H1 (cell line): ENCODE measurements at regions not wholly inside any gene's neighbourhood (a gene's known extent, or its start where the extent isn't known, plus 50 kb on each side); places are given as distances from the start of the nearest gene placed in this dataset.

Source experiments
- CTCF ChIA-PET: fragments of 300-600 bp; sonication (Branson Sonifier 250); formaldehyde crosslinking; loops from one replicate; lab custom pipeline; 2021; ENCODE audit not compliant: partially characterized antibody; lab: Charles Lee
- POLR2A ChIA-PET: fragments of 300-600 bp; sonication (Branson Sonifier 250); formaldehyde crosslinking; loops from one replicate; lab custom pipeline; 2021; ENCODE audit warnings: inconsistent platforms; ENCODE audit not compliant: partially characterized antibody; lab: Charles Lee
- DNase-seq, 2 experiments: peaks; one replicate each; pipeline versions ENCODE4 v3.0.0 to v3.0.0-alpha.2; 2010 to 2022; ENCODE audit warnings: low spot score in 2 of 2, low read depth in 1 of 2, mixed read lengths in 1 of 2
- FAIRE-seq: peaks from 2 replicates; lab custom pipeline; 2011; peaks lifted over from hg19 to GRCh38; lab: Jason Lieb, UNC
- H2AFZ ChIP-seq: 2 replicates; pipeline ENCODE4 v1.8.1; 2012; ENCODE audit warnings: low read length, inconsistent platforms
- H2AK5ac ChIP-seq: 2 replicates; pipeline ENCODE4 v1.6.1; 2013; ENCODE audit warnings: low read depth, low read length
- H2BK120ac ChIP-seq: replicated peaks from 2 replicates; pipeline ENCODE3; 2013; ENCODE audit warnings: low read depth, low read length, inconsistent platforms
- H2BK12ac ChIP-seq: 2 replicates; pipeline ENCODE4 v1.6.1; 2013; ENCODE audit warnings: low read depth, low read length
- H2BK15ac ChIP-seq: 2 replicates; pipeline ENCODE4 v1.6.1; 2013; ENCODE audit warnings: low read length
- H2BK20ac ChIP-seq: 2 replicates; pipeline ENCODE4 v1.6.1; 2013; ENCODE audit warnings: low read length
- H2BK5ac ChIP-seq: 2 replicates; pipeline ENCODE4 v1.6.1; 2013; ENCODE audit warnings: low read depth, low read length
- H3K14ac ChIP-seq: 2 replicates; pipeline ENCODE4 v1.6.1; 2013; ENCODE audit warnings: inconsistent platforms; ENCODE audit not compliant: insufficient read length
- H3K18ac ChIP-seq: 2 replicates; pipeline ENCODE4 v1.6.1; 2013; ENCODE audit warnings: low read length; ENCODE audit errors: extremely low read depth
- H3K23ac ChIP-seq: 2 replicates; pipeline ENCODE4 v1.6.1; 2013; ENCODE audit warnings: inconsistent platforms; ENCODE audit not compliant: insufficient read length
- H3K23me2 ChIP-seq: 2 replicates; pipeline ENCODE4 v1.6.1; 2013; ENCODE audit warnings: low read depth, low read length
- H3K27ac ChIP-seq: 2 replicates; pipeline ENCODE4 v1.6.1; 2011; ENCODE audit warnings: low read depth, low read length, inconsistent platforms
- H3K27me3 ChIP-seq, 4 experiments: replicated peaks in 1 of 4; 1 replicate in 1 of 4; 2 replicates in 3 of 4; pipeline versions ENCODE4 v1.6.1 to v1.8.1; 2011 to 2013; ENCODE audit warnings: low read length in 3 of 4, mild to moderate bottlenecking in 3 of 4, inconsistent platforms in 2 of 4, mixed read lengths in 2 of 4, moderate library complexity in 1 of 4; ENCODE audit not compliant: control insufficient read depth in 3 of 4, insufficient read depth in 3 of 4; ENCODE audit errors: extremely low read depth in 1 of 4
- H3K36me3 ChIP-seq, 4 experiments: 2 replicates each; pipeline versions ENCODE4 v1.6.1 to v1.8.1; 2011 to 2013; ENCODE audit warnings: mild to moderate bottlenecking in 4 of 4, low read length in 3 of 4, moderate library complexity in 2 of 4, control low read depth in 1 of 4, inconsistent platforms in 1 of 4; ENCODE audit not compliant: insufficient read depth in 4 of 4, control insufficient read depth in 2 of 4
- H3K4ac ChIP-seq: replicated peaks from 2 replicates; pipeline ENCODE3; 2013; ENCODE audit warnings: low read length, low read depth, mixed read lengths, inconsistent platforms; ENCODE audit not compliant: insufficient read length
- H3K4me1 ChIP-seq, 4 experiments: replicated peaks in 1 of 4; 1 replicate in 1 of 4; 2 replicates in 3 of 4; pipeline versions ENCODE4 v1.6.1 to v1.8.1; 2011 to 2013; ENCODE audit warnings: low read length in 3 of 4, inconsistent platforms in 2 of 4, mixed read lengths in 1 of 4; ENCODE audit not compliant: insufficient read depth in 4 of 4, control insufficient read depth in 3 of 4
- H3K4me2 ChIP-seq, 2 experiments: 2 replicates each; pipeline versions ENCODE4 v1.6.1 to v1.8.1; 2011 to 2013; ENCODE audit warnings: low read depth in 2 of 2, low read length in 2 of 2, control low read depth in 1 of 2, inconsistent platforms in 1 of 2, mild to moderate bottlenecking in 1 of 2; ENCODE audit not compliant: insufficient read depth in 1 of 2
- H3K4me3 ChIP-seq, 4 experiments: fragments of 200-600, 300-600 bp in 1 of 4; sonication (generic), shearing (Covaris generic), sonication (Bioruptor Twin) in 1 of 4; 2 replicates each; pipeline versions ENCODE4 v1.5.1 to v1.8.1; 2011 to 2016; ENCODE audit warnings: low read length in 4 of 4, low read depth in 3 of 4, control low read depth in 2 of 4, inconsistent platforms in 2 of 4, mild to moderate bottlenecking in 2 of 4, mixed read lengths in 1 of 4, moderate library complexity in 1 of 4; ENCODE audit not compliant: insufficient read depth in 2 of 4; ENCODE audit errors: extremely low read depth in 1 of 4
- H3K56ac ChIP-seq: replicated peaks from 2 replicates; pipeline ENCODE3; 2013; ENCODE audit warnings: low read depth, mild to moderate bottlenecking, mixed read lengths, low read length, inconsistent platforms; ENCODE audit not compliant: insufficient read length
- H3K79me1 ChIP-seq: 2 replicates; pipeline ENCODE4 v1.6.1; 2013; ENCODE audit warnings: low read depth, low read length, control low read depth
- H3K79me2 ChIP-seq, 2 experiments: 2 replicates each; pipeline versions ENCODE4 v1.6.1 to v1.8.1; 2012 to 2013; ENCODE audit warnings: low read length in 2 of 2, mild to moderate bottlenecking in 2 of 2, inconsistent platforms in 1 of 2; ENCODE audit not compliant: insufficient read depth in 2 of 2, control insufficient read depth in 1 of 2
- H3K9ac ChIP-seq, 4 experiments: replicated peaks in 1 of 4; 1 replicate in 1 of 4; 2 replicates in 3 of 4; pipeline versions ENCODE4 v1.6.1 to v1.8.1; 2011 to 2013; ENCODE audit warnings: low read depth in 3 of 4, low read length in 3 of 4, control low read depth in 2 of 4, mild to moderate bottlenecking in 2 of 4, moderate library complexity in 2 of 4, inconsistent platforms in 1 of 4; ENCODE audit errors: extremely low read depth in 1 of 4
- H3K9me3 ChIP-seq, 2 experiments: 2 replicates each; pipeline versions ENCODE4 v1.6.1 to v1.8.1; 2012 to 2013; ENCODE audit warnings: mild to moderate bottlenecking in 2 of 2, moderate library complexity in 2 of 2, control low read depth in 1 of 2, inconsistent platforms in 1 of 2, low read depth in 1 of 2, low read length in 1 of 2, mixed read lengths in 1 of 2; ENCODE audit not compliant: insufficient read depth in 2 of 2
- H4K20me1 ChIP-seq, 2 experiments: replicated peaks in 1 of 2; 2 replicates each; pipeline versions ENCODE3 to v1.8.1; 2011 to 2013; ENCODE audit warnings: inconsistent platforms in 2 of 2, low read length in 2 of 2, mild to moderate bottlenecking in 1 of 2; ENCODE audit not compliant: insufficient read depth in 2 of 2, control insufficient read depth in 1 of 2
- H4K5ac ChIP-seq: 2 replicates; pipeline ENCODE4 v1.6.1; 2013; ENCODE audit warnings: low read length, low read depth, mixed read lengths, inconsistent platforms; ENCODE audit not compliant: insufficient read length
- H4K8ac ChIP-seq: 2 replicates; pipeline ENCODE4 v1.8.0; 2013; ENCODE audit warnings: mild to moderate bottlenecking, moderate library complexity, low read length, inconsistent platforms; ENCODE audit not compliant: insufficient read depth; ENCODE audit errors: extremely low read depth
- H4K91ac ChIP-seq: replicated peaks from 2 replicates; pipeline ENCODE3; 2013; ENCODE audit warnings: low read length, mixed read lengths, inconsistent platforms; ENCODE audit not compliant: insufficient read length
- EZH2 ChIP-seq: fragments of 200-600 bp; sonication (generic); IDR thresholded peaks from 2 replicates; pipeline ENCODE4 v1.7.1; 2012; ENCODE audit warnings: low read depth, mild to moderate bottlenecking, moderate library complexity, low read length, inconsistent platforms; ENCODE audit not compliant: severe bottlenecking
- POU5F1 ChIP-seq: IDR thresholded peaks from 2 replicates; pipeline ENCODE4 v1.6.1; 2011; ENCODE audit warnings: low read depth, mild to moderate bottlenecking, low read length, moderate library complexity
- RAD21 ChIP-seq, 2 experiments: IDR thresholded peaks in 1 of 2; conservative IDR thresholded peaks in 1 of 2; 2 replicates each; pipeline ENCODE4 v1.6.1; 2011; ENCODE audit warnings: low read depth in 2 of 2, low read length in 2 of 2, improper control_type of control experiment in 1 of 2, inconsistent platforms in 1 of 2, mild to moderate bottlenecking in 1 of 2, moderate library complexity in 1 of 2
- RBBP5 ChIP-seq: IDR thresholded peaks from 2 replicates; pipeline ENCODE4 v1.7.1; 2012; ENCODE audit warnings: low read depth, mild to moderate bottlenecking, inconsistent platforms, low read length, moderate library complexity, borderline replicate concordance
- RXRA ChIP-seq: IDR thresholded peaks from 2 replicates; pipeline ENCODE4 v1.6.1; 2011; ENCODE audit warnings: low read depth, mild to moderate bottlenecking, low read length, moderate library complexity; ENCODE audit not compliant: insufficient read depth
- SAP30 ChIP-seq: fragments of 300-600 bp; sonication (generic); IDR thresholded peaks from 2 replicates; pipeline ENCODE4 v1.7.1; 2012; ENCODE audit warnings: low read length, moderate library complexity, mild to moderate bottlenecking, inconsistent platforms; ENCODE audit not compliant: insufficient read depth, insufficient replicate concordance
- SIRT6 ChIP-seq: IDR thresholded peaks from one replicate; pipeline ENCODE4 v1.7.1; 2012; ENCODE audit warnings: low read length, inconsistent platforms
- TBP ChIP-seq: IDR thresholded peaks from 2 replicates; pipeline ENCODE4 v1.6.1; 2011; ENCODE audit warnings: low read depth, low read length, improper control_type of control experiment
- TCF12 ChIP-seq: IDR thresholded peaks from 2 replicates; pipeline ENCODE4 v1.6.1; 2011; ENCODE audit warnings: low read depth, mild to moderate bottlenecking, low read length
- WGBS, 2 experiments: shearing (Covaris generic) in 1 of 2; methylation state at CpG; one replicate each; pipeline versions ENCODE4 v1.1.6 to v1.1.7; 2013 to 2015; ENCODE audit warnings: low lambda C conversion rate in 2 of 2, mixed read lengths in 2 of 2, inconsistent platforms in 1 of 2, low coverage in 1 of 2, missing lambda C conversion rate in 1 of 2; ENCODE audit not compliant: insufficient replicate concordance in 2 of 2, insufficient coverage in 1 of 2, insufficient read length in 1 of 2; ENCODE audit errors: extremely low coverage in 1 of 2, missing lambda C conversion rate in 1 of 2; 5-methylcytosine and 5-hydroxymethylcytosine counted together

DNA sequence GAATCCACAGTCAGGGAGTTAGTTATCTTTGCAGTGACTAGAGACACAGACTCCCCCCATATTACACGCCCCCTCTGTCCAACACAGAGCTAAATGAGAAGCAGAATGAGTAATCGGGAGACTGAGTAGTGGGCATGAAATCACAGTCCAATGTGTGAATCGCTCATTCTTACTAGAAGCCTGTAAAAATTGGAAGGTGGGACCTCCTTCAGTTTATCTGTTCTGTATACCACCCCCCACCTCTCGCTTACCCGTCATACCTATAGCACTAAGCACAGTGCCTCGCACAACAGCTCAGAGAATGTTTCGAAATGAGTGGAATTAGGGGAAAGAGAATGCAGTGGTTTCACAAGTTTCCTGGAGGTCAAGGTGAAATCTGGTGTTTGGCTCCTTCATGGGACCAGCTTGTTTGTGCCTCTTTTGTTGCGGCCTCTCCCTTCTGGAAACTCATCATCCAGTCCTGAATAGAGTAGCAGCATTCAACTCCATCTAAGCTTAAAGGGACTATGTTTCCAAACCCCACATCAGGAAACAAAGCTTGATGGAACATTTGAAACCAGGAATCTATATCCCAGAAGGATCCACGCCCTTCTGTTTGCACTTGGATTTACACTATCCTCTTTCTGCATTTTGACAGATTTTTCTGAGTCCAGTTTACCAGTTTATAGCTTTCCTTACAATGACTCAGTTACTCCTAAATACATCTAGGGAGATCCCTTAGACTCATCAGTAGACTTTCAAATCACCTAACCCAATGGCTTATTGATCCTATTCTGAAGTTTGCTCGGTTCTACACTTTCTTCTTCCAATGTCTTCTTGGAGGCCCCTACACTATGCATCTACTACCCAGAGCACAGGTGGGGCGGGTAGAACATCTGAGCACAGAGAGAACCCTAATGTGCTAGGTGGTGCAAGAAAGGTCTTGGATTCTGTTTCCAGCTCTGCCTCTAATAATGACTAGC lies 59.2 kb upstream of the PIM1 start:
- Histone ChIP-seq H4K91ac (no peak overlapping the region), H3K23me2 (no peaks in the 10 kb centered on the region), H2BK20ac (no peak overlapping the region), H3K14ac (no peak overlapping the region), H2AK5ac (no peak overlapping the region), H4K8ac (no peak overlapping the region), H3K23ac (no peak overlapping the region), H2BK12ac (no peak overlapping the region), H3K56ac (no peak overlapping the region), H4K20me1 (peaks cover 0 to 2% of the 10 kb centered on the region in 2 experiments), H3K79me2 (no peaks in the 10 kb centered on the region), H3K36me3 (peaks cover 0 to 48% (median 3%) of the 10 kb centered on the region in 4 experiments; a peak in 5 of 8 replicates), H3K27me3 (no peaks in the 10 kb centered on the region), H3K27ac (no peak overlapping the region), H2BK120ac (no peak overlapping the region), H3K9me3 (no peaks in the 10 kb centered on the region), H3K18ac (no peak overlapping the region), H3K4me2 (no peak overlapping the region), H4K5ac (no peak overlapping the region), H2AFZ (no peak overlapping the region), H3K4me1 (no peaks in the 10 kb centered on the region; a peak in 3 of 7 replicates), H3K4me3 (no peak overlapping the region), H3K79me1 (no peaks in the 10 kb centered on the region), H2BK15ac (no peak overlapping the region), H3K9ac (no peak overlapping the region), H2BK5ac (no peak overlapping the region), H3K4ac (no peak overlapping the region)
- ChIA-PET CTCF (interaction anchor here (0.8 to 2.9 kb wide), 14 partner anchors 9 to 99 kb away, joined by 3 to 12 read pairs (median 4); partner anchors contain the start of gene PIM1), POLR2A (interaction anchor here (0.7 to 39.1 kb wide), 16 partner anchors 9 to 81 kb away, joined by 3 to 1024 read pairs (median 4); partner anchors contain the start of gene PIM1)
- WGBS, 2 experiments, result 82% methylated on average over 11 of the region's 11 CpGs; no CpG with 5 or more reads in 1 of the 2 experiments
- no peak for FAIRE-seq
- no peak for DNase-seq
- TF ChIP-seq TCF12 (no peak), TBP (no peak), SAP30 (no peak), RBBP5 (no peak), EZH2 (no peak), RXRA (no peak), RAD21 (IDR thresholded peaks at IDR 0.05 in 1 of 2, conservative IDR thresholded peaks at IDR 0.05 in 1 of 2; ENCODE audit: low read depth in 2 of 2, low read length in 2 of 2) (no peak), POU5F1 (no peak), SIRT6 (no peak)
